PC-9 (cell line): ENCODE measurements at regions not wholly inside any gene's neighbourhood (a gene's known extent, or its start where the extent isn't known, plus 50 kb on each side); places are given as distances from the start of the nearest gene placed in this dataset.

Source experiments
- EZH2 ChIP-seq: fragments of 200-600 bp; sonication (generic); IDR thresholded peaks from 2 replicates; pipeline ENCODE4 v1.8.0; 2017; ENCODE audit warnings: antibody characterized with exemption, low read depth
- TF ChIP-seq, protein P1 (sequence below): fragments of 200-600 bp; sonication (generic); conservative IDR thresholded peaks from 2 replicates; pipeline ENCODE4 v1.6.1; 2017; ENCODE audit warnings: mixed run types, antibody characterized with exemption, mild to moderate bottlenecking, moderate library complexity

DNA sequence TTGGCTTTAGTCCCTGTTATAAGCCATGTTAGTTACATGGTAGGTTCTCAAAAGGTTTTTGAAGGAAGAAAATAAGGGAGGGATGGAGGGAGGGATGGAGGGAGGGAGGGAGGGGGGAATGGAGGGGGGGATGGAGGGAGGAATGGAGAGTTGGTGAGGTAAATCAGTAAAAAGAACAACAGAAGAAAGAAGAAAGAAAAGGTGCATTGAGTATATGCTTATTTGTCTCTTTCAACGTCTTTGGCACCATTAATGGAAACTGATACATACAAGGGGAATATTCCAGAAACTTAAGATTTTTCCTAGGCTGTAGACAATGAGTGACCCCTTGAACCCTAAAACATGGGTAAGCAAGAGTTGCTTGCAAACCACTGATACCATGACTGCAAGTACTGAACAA is 1056.3 kb downstream of the CDH11 start:
- TF ChIP-seq, protein P1, sequence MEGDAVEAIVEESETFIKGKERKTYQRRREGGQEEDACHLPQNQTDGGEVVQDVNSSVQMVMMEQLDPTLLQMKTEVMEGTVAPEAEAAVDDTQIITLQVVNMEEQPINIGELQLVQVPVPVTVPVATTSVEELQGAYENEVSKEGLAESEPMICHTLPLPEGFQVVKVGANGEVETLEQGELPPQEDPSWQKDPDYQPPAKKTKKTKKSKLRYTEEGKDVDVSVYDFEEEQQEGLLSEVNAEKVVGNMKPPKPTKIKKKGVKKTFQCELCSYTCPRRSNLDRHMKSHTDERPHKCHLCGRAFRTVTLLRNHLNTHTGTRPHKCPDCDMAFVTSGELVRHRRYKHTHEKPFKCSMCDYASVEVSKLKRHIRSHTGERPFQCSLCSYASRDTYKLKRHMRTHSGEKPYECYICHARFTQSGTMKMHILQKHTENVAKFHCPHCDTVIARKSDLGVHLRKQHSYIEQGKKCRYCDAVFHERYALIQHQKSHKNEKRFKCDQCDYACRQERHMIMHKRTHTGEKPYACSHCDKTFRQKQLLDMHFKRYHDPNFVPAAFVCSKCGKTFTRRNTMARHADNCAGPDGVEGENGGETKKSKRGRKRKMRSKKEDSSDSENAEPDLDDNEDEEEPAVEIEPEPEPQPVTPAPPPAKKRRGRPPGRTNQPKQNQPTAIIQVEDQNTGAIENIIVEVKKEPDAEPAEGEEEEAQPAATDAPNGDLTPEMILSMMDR, result no peak
- no peak for TF ChIP-seq EZH2
